CD4-positive, CD25-positive, alpha-beta regulatory T cell (primary cell): ENCODE measurements at regions not wholly inside any gene's neighbourhood (a gene's known extent, or its start where the extent isn't known, plus 50 kb on each side); places are given as distances from the start of the nearest gene placed in this dataset.
"Not testable (repeated sequence)": the region's sequence is repeated elsewhere in the genome, so short reads cannot be mapped to it uniquely, and the experiment has no call there.

Experiments used
- ATAC-seq, 2 donors: fragments of 150-1000 bp; cut with Tn5 transposase; one replicate each; pipeline ENCODE4 v1.10.0; 2021; ENCODE audit warnings: low read depth in 2 of 2, moderate number of reproducible peaks in 2 of 2, moderate library complexity in 1 of 2
- DNase-seq, 3 donors: peaks; one replicate each; pipeline versions ENCODE4 v3.0.0 to v3.0.0-alpha.2; 2012 to 2022; ENCODE audit warnings: mixed read lengths in 1 of 3
- H3K27ac ChIP-seq: one replicate; pipeline ENCODE4 v1.7.0; 2013; ENCODE audit warnings: mild to moderate bottlenecking, low read length; ENCODE audit not compliant: insufficient read depth, poor library complexity, severe bottlenecking
- H3K27me3 ChIP-seq: one replicate; pipeline ENCODE4 v1.7.0; 2013; ENCODE audit warnings: low read length; ENCODE audit not compliant: control insufficient read depth, insufficient read depth
- H3K36me3 ChIP-seq: one replicate; pipeline ENCODE4 v1.7.0; 2013; ENCODE audit warnings: mild to moderate bottlenecking, low read length, moderate library complexity; ENCODE audit not compliant: control insufficient read depth, insufficient read depth
- H3K4me1 ChIP-seq: 2 replicates; pipeline ENCODE4 v1.7.0; 2013; ENCODE audit warnings: mild to moderate bottlenecking, low read length; ENCODE audit not compliant: insufficient read depth, control insufficient read depth, poor library complexity, severe bottlenecking
- H3K4me3 ChIP-seq: one replicate; pipeline ENCODE4 v1.7.0; 2013; ENCODE audit warnings: low read depth, mild to moderate bottlenecking, low read length, moderate library complexity
- H3K9me3 ChIP-seq, 2 experiments: 1 replicate in 1 of 2; 2 replicates in 1 of 2; pipeline ENCODE4 v1.7.0; 2013; ENCODE audit warnings: low read length in 2 of 2, mild to moderate bottlenecking in 1 of 2, moderate library complexity in 1 of 2; ENCODE audit not compliant: control insufficient read depth in 2 of 2
- H3K27ac Mint-ChIP-seq, 3 donors: one replicate each; pipeline ENCODE4 v1.8.0; 2020 to 2022; ENCODE audit warnings: mild to moderate bottlenecking in 3 of 3, mixed read lengths in 3 of 3, moderate library complexity in 2 of 3
- H3K27me3 Mint-ChIP-seq: one replicate; pipeline ENCODE4 v1.8.0; 2022; ENCODE audit warnings: mild to moderate bottlenecking, mixed read lengths
- H3K36me3 Mint-ChIP-seq: one replicate; pipeline ENCODE4 v1.8.0; 2020; ENCODE audit warnings: mixed read lengths
- H3K4me1 Mint-ChIP-seq, 4 donors: one replicate each; pipeline ENCODE4 v1.8.0; 2020 to 2022; ENCODE audit warnings: mixed read lengths in 4 of 4, mild to moderate bottlenecking in 1 of 4
- H3K4me3 Mint-ChIP-seq, 4 donors: one replicate each; pipeline ENCODE4 v1.8.0; 2020 to 2022; ENCODE audit warnings: mild to moderate bottlenecking in 4 of 4, mixed read lengths in 4 of 4, moderate library complexity in 3 of 4
- H3K9me3 Mint-ChIP-seq, 7 donors: one replicate each; pipeline ENCODE4 v1.8.0; 2020 to 2022; ENCODE audit warnings: mixed read lengths in 7 of 7, mild to moderate bottlenecking in 3 of 7, moderate library complexity in 2 of 7

GRCh38 chr10:21342499-21342898 is 183.0 kb downstream of the SKIDA1 start:
- H3K4me3 ChIP-seq, H3K4me3 Mint-ChIP-seq, H3K9me3 Mint-ChIP-seq, H3K9me3 ChIP-seq, H3K27me3 ChIP-seq, H3K27ac Mint-ChIP-seq, H3K4me1 ChIP-seq, ATAC-seq, H3K27me3 Mint-ChIP-seq, H3K36me3 ChIP-seq, H3K36me3 Mint-ChIP-seq, H3K4me1 Mint-ChIP-seq, DNase-seq, H3K27ac ChIP-seq: not testable (repeated sequence)

- Histone ChIP-seq H3K4me1 (no peaks in the 10 kb centered on the region), H3K4me3 (no peak overlapping the region), H3K36me3 (no peaks in the 10 kb centered on the region), H3K9me3 (no peaks in the 10 kb centered on the region), H3K27me3 (peaks cover 1% of the 10 kb centered on the region), H3K27ac (no peak overlapping the region)
- H3K27ac Mint-ChIP-seq: no peak overlapping the region
- no peaks in the 10 kb centered on the region for H3K36me3 Mint-ChIP-seq
- H3K9me3 Mint-ChIP-seq: peaks cover 0 to 4% (median 0%) of the 10 kb centered on the region in 7 donors
- H3K4me1 Mint-ChIP-seq: no peaks in the 10 kb centered on the region
- no peak overlapping the region for H3K4me3 Mint-ChIP-seq
- ATAC-seq: no peak
- peaks cover 9% of the 10 kb centered on the region for H3K27me3 Mint-ChIP-seq
- DNase-seq: no peak
Measured at GRCh38 chr10:21340331-21340730, 185.2 kb downstream of the SKIDA1 start.

GRCh38 chr10:21337171-21337792 is 188.2 kb downstream of the SKIDA1 start:
- peaks cover 1% of the 10 kb centered on the region for H3K27me3 ChIP-seq
- no peaks in the 10 kb centered on the region for H3K9me3 ChIP-seq
- no peaks in the 10 kb centered on the region for H3K36me3 ChIP-seq
- H3K36me3 Mint-ChIP-seq: no peaks in the 10 kb centered on the region
- no peak overlapping the region for H3K27ac ChIP-seq
- no peaks in the 10 kb centered on the region for H3K4me1 Mint-ChIP-seq
- no peak overlapping the region for H3K27ac Mint-ChIP-seq
- no peak overlapping the region for H3K4me3 ChIP-seq
- H3K9me3 Mint-ChIP-seq: peaks cover 0 to 4% (median 0%) of the 10 kb centered on the region in 7 donors
- no peaks in the 10 kb centered on the region for H3K4me1 ChIP-seq
- peaks cover 5% of the 10 kb centered on the region for H3K27me3 Mint-ChIP-seq
- no peak overlapping the region for H3K4me3 Mint-ChIP-seq
- DNase-seq (no peak), ATAC-seq (no peak)

GRCh38 chr10:21336476-21337170 is 188.9 kb downstream of the SKIDA1 start:
- H3K27me3 ChIP-seq: peaks cover 1% of the 10 kb centered on the region
- Mint-ChIP-seq H3K27me3 (peaks cover 5% of the 10 kb centered on the region), H3K9me3 (peaks cover 0 to 4% (median 0%) of the 10 kb centered on the region in 7 donors), H3K4me1 (no peaks in the 10 kb centered on the region), H3K27ac (no peak overlapping the region), H3K36me3 (no peaks in the 10 kb centered on the region), H3K4me3 (no peak overlapping the region)
- no peaks in the 10 kb centered on the region for H3K36me3 ChIP-seq
- ATAC-seq (no peak), DNase-seq (no peak)
- no peaks in the 10 kb centered on the region for H3K9me3 ChIP-seq
- H3K4me1 ChIP-seq: no peaks in the 10 kb centered on the region
- H3K4me3 ChIP-seq: no peak overlapping the region
- no peak overlapping the region for H3K27ac ChIP-seq

GRCh38 chr10:21334891-21335696 is 190.4 kb downstream of the SKIDA1 start:
- Mint-ChIP-seq H3K4me1 (no peaks in the 10 kb centered on the region), H3K4me3 (no peak overlapping the region), H3K36me3 (no peaks in the 10 kb centered on the region), H3K27ac (no peak overlapping the region), H3K9me3 (peaks cover 0 to 3% (median 0%) of the 10 kb centered on the region in 7 donors), H3K27me3 (peaks cover 5% of the 10 kb centered on the region)
- H3K9me3 ChIP-seq: no peaks in the 10 kb centered on the region
- H3K36me3 ChIP-seq: no peaks in the 10 kb centered on the region
- ATAC-seq (no peak), DNase-seq (no peak)
- no peaks in the 10 kb centered on the region for H3K4me1 ChIP-seq
- no peak overlapping the region for H3K4me3 ChIP-seq
- no peak overlapping the region for H3K27ac ChIP-seq
- no peaks in the 10 kb centered on the region for H3K27me3 ChIP-seq

GRCh38 chr10:21330628-21331020 is 194.9 kb downstream of the SKIDA1 start:
- Histone ChIP-seq H3K4me1 (no peaks in the 10 kb centered on the region), H3K27me3 (no peaks in the 10 kb centered on the region), H3K27ac (no peak overlapping the region), H3K9me3 (no peaks in the 10 kb centered on the region), H3K4me3 (no peak overlapping the region), H3K36me3 (no peaks in the 10 kb centered on the region)
- no peak for DNase-seq
- Mint-ChIP-seq H3K36me3 (no peaks in the 10 kb centered on the region), H3K4me1 (no peaks in the 10 kb centered on the region), H3K9me3 (peaks cover 0 to 3% (median 0%) of the 10 kb centered on the region in 7 donors), H3K27ac (no peak overlapping the region), H3K27me3 (peaks cover 3% of the 10 kb centered on the region), H3K4me3 (no peak overlapping the region)
- ATAC-seq: no peak

- H3K4me3 ChIP-seq: no peak overlapping the region
- no peaks in the 10 kb centered on the region for H3K27me3 Mint-ChIP-seq
- no peaks in the 10 kb centered on the region for H3K27me3 ChIP-seq
- H3K4me3 Mint-ChIP-seq: no peak overlapping the region
- H3K36me3 ChIP-seq: no peaks in the 10 kb centered on the region
- peaks cover 0 to 3% (median 0%) of the 10 kb centered on the region in 7 donors for H3K9me3 Mint-ChIP-seq
- H3K4me1 ChIP-seq: no peaks in the 10 kb centered on the region
- ATAC-seq (no peak), DNase-seq (no peak)
- H3K9me3 ChIP-seq: no peaks in the 10 kb centered on the region
- no peak overlapping the region for H3K27ac ChIP-seq
- no peaks in the 10 kb centered on the region for H3K36me3 Mint-ChIP-seq
- no peak overlapping the region for H3K27ac Mint-ChIP-seq
- H3K4me1 Mint-ChIP-seq: no peaks in the 10 kb centered on the region
Measured at GRCh38 chr10:21329995-21330627, 195.4 kb downstream of the SKIDA1 start.
